ENCODE measurements at regions not wholly inside any gene's neighbourhood (a gene's known extent, or its start where the extent isn't known, plus 50 kb on each side); places are given as distances from the start of the nearest gene placed in this dataset.

DNA sequence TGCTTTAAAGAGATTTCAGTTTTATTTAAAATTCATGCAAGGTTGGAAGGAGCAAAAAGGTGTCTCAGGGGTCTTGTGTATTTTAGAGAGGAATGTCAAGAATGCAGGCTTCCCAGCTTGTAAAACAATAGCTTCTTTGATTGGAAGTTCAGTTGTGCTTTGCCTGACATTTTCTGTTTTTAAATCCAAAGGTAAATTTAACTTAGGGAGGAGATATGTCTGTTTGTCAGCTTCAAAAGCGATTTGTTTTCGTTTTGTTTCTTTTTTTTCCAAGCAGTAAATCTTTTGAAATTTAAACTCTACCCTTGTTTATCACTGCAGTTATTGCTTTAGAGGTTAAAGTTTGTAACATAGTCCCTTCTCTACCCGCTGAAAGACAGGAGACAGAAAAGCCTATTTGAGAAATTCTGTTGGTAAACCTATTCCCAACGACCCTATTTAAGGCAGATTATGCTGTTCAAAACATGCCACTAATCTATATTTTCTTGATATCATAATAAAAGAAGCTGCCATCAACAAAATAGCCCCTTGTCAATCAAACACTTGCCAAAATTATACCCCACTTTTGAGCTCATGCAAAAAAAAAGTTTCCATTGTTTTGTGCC, 639.6 kb downstream of the IRS1 start (continued):
- no peak for TF ChIP-seq GABPA (IDR thresholded peaks at IDR 0.05; ENCODE audit: low read depth, low read length)
- TF ChIP-seq GABPA (CRISPR knock-in tag; IDR thresholded peaks at IDR 0.05; ENCODE audit: low read depth): peak; percentile 59; the same call in 1 of the 2 replicates
- no peak for TF ChIP-seq SRSF4 (IDR thresholded peaks at IDR 0.05; ENCODE audit: low read depth, low read length, poor library complexity, severe bottlenecking)
- TF ChIP-seq, protein P1, sequence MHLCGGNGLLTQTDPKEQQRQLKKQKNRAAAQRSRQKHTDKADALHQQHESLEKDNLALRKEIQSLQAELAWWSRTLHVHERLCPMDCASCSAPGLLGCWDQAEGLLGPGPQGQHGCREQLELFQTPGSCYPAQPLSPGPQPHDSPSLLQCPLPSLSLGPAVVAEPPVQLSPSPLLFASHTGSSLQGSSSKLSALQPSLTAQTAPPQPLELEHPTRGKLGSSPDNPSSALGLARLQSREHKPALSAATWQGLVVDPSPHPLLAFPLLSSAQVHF (CRISPR knock-in tag; IDR thresholded peaks at IDR 0.05): no peak
- TF ChIP-seq POLR2AphosphoS5 (IDR thresholded peaks at IDR 0.05; ENCODE audit: low read depth, low read length): no peak
- TF ChIP-seq NCOA5 (CRISPR knock-in tag; IDR thresholded peaks at IDR 0.05): no peak
- no peak for TF ChIP-seq ZNF768 (CRISPR knock-in tag; IDR thresholded peaks at IDR 0.05)
- peak; percentile 100 for TF ChIP-seq TEAD3 (CRISPR knock-in tag; optimal IDR thresholded peaks at IDR 0.05; ENCODE audit: borderline replicate concordance)
- TF ChIP-seq, protein P2, sequence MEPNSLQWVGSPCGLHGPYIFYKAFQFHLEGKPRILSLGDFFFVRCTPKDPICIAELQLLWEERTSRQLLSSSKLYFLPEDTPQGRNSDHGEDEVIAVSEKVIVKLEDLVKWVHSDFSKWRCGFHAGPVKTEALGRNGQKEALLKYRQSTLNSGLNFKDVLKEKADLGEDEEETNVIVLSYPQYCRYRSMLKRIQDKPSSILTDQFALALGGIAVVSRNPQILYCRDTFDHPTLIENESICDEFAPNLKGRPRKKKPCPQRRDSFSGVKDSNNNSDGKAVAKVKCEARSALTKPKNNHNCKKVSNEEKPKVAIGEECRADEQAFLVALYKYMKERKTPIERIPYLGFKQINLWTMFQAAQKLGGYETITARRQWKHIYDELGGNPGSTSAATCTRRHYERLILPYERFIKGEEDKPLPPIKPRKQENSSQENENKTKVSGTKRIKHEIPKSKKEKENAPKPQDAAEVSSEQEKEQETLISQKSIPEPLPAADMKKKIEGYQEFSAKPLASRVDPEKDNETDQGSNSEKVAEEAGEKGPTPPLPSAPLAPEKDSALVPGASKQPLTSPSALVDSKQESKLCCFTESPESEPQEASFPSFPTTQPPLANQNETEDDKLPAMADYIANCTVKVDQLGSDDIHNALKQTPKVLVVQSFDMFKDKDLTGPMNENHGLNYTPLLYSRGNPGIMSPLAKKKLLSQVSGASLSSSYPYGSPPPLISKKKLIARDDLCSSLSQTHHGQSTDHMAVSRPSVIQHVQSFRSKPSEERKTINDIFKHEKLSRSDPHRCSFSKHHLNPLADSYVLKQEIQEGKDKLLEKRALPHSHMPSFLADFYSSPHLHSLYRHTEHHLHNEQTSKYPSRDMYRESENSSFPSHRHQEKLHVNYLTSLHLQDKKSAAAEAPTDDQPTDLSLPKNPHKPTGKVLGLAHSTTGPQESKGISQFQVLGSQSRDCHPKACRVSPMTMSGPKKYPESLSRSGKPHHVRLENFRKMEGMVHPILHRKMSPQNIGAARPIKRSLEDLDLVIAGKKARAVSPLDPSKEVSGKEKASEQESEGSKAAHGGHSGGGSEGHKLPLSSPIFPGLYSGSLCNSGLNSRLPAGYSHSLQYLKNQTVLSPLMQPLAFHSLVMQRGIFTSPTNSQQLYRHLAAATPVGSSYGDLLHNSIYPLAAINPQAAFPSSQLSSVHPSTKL (CRISPR knock-in tag; IDR thresholded peaks at IDR 0.05): peak; percentile 99
- no peak for TF ChIP-seq TCF12 (IDR thresholded peaks at IDR 0.05)
- TF ChIP-seq TCF12 (CRISPR knock-in tag; IDR thresholded peaks at IDR 0.05): peak; percentile 98; the same call in 1 of the 2 replicates
- TF ChIP-seq ZC3H13 (CRISPR knock-in tag; IDR thresholded peaks at IDR 0.05): no peak
- TF ChIP-seq ZNF367 (CRISPR knock-in tag; IDR thresholded peaks at IDR 0.05; ENCODE audit: borderline replicate concordance): no peak
- TF ChIP-seq MBD4 (IDR thresholded peaks at IDR 0.05; ENCODE audit: borderline replicate concordance, low read length): peak; percentile 99
- TF ChIP-seq TRIM24 (CRISPR knock-in tag; IDR thresholded peaks at IDR 0.05): no peak
- peak; percentile 81; the same call in 1 of the 2 replicates for TF ChIP-seq ELF4 (CRISPR knock-in tag; IDR thresholded peaks at IDR 0.05; ENCODE audit: borderline replicate concordance)
- TF ChIP-seq TBL1XR1 (IDR thresholded peaks at IDR 0.05; ENCODE audit: borderline replicate concordance, low read length, partially characterized antibody): peak; percentile 80
- TF ChIP-seq, protein P3, sequence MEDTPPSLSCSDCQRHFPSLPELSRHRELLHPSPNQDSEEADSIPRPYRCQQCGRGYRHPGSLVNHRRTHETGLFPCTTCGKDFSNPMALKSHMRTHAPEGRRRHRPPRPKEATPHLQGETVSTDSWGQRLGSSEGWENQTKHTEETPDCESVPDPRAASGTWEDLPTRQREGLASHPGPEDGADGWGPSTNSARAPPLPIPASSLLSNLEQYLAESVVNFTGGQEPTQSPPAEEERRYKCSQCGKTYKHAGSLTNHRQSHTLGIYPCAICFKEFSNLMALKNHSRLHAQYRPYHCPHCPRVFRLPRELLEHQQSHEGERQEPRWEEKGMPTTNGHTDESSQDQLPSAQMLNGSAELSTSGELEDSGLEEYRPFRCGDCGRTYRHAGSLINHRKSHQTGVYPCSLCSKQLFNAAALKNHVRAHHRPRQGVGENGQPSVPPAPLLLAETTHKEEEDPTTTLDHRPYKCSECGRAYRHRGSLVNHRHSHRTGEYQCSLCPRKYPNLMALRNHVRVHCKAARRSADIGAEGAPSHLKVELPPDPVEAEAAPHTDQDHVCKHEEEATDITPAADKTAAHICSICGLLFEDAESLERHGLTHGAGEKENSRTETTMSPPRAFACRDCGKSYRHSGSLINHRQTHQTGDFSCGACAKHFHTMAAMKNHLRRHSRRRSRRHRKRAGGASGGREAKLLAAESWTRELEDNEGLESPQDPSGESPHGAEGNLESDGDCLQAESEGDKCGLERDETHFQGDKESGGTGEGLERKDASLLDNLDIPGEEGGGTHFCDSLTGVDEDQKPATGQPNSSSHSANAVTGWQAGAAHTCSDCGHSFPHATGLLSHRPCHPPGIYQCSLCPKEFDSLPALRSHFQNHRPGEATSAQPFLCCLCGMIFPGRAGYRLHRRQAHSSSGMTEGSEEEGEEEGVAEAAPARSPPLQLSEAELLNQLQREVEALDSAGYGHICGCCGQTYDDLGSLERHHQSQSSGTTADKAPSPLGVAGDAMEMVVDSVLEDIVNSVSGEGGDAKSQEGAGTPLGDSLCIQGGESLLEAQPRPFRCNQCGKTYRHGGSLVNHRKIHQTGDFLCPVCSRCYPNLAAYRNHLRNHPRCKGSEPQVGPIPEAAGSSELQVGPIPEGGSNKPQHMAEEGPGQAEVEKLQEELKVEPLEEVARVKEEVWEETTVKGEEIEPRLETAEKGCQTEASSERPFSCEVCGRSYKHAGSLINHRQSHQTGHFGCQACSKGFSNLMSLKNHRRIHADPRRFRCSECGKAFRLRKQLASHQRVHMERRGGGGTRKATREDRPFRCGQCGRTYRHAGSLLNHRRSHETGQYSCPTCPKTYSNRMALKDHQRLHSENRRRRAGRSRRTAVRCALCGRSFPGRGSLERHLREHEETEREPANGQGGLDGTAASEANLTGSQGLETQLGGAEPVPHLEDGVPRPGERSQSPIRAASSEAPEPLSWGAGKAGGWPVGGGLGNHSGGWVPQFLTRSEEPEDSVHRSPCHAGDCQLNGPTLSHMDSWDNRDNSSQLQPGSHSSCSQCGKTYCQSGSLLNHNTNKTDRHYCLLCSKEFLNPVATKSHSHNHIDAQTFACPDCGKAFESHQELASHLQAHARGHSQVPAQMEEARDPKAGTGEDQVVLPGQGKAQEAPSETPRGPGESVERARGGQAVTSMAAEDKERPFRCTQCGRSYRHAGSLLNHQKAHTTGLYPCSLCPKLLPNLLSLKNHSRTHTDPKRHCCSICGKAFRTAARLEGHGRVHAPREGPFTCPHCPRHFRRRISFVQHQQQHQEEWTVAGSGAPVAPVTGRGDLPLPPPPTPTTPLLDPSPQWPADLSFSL (CRISPR knock-in tag; IDR thresholded peaks at IDR 0.05): no peak
- TF ChIP-seq SMYD3 (CRISPR knock-in tag; IDR thresholded peaks at IDR 0.05): peak; percentile 77; the same call in 1 of the 2 replicates
- TF ChIP-seq BHLHE40 (IDR thresholded peaks at IDR 0.05; ENCODE audit: low read length): no peak
- no peak for TF ChIP-seq MYC (CRISPR knock-in tag; IDR thresholded peaks at IDR 0.05; ENCODE audit: borderline replicate concordance)
